Lower lobe of right lung (tissue), 2 donors: ENCODE measurements at regions not wholly inside any gene's neighbourhood (a gene's known extent, or its start where the extent isn't known, plus 50 kb on each side); places are given as distances from the start of the nearest gene placed in this dataset.

Experiments
- ATAC-seq, 2 donors: fragments of 200-7000 bp; cut with Tn5 transposase; one replicate each; pipeline ENCODE4 v1.9.1; 2020 to 2022; ENCODE audit warnings: mild to moderate bottlenecking in 2 of 2, moderate library complexity in 2 of 2
- DNase-seq: peaks from one replicate; pipeline ENCODE4 v3.0.0-alpha.2; 2020
- H3K27ac ChIP-seq: fragments of 200-600 bp; one replicate; pipeline ENCODE4 v1.8.0; 2022
- H3K27me3 ChIP-seq: fragments of 200-600 bp; one replicate; pipeline ENCODE4 v1.8.0; 2022; ENCODE audit warnings: low read depth
- H3K36me3 ChIP-seq: fragments of 200-600 bp; one replicate; pipeline ENCODE4 v1.8.0; 2022; ENCODE audit warnings: mild to moderate bottlenecking
- H3K4me1 ChIP-seq: fragments of 200-600 bp; one replicate; pipeline ENCODE4 v1.8.0; 2022
- H3K4me3 ChIP-seq: fragments of 200-600 bp; one replicate; pipeline ENCODE4 v1.8.0; 2022; ENCODE audit warnings: mild to moderate bottlenecking
- H3K9me3 ChIP-seq: fragments of 200-600 bp; one replicate; pipeline ENCODE4 v1.8.0; 2022
- CTCF ChIP-seq: fragments of 200-600 bp; IDR thresholded peaks from one replicate; pipeline ENCODE4 v1.8.0; 2022; ENCODE audit warnings: antibody characterized with exemption, mild to moderate bottlenecking
- intact Hi-C: fragments of 100-400 bp; cut with DNase I; formaldehyde crosslinking; loops from one replicate; pipeline ENCODE4 v1.11.0; 2022
- donor health status: DM: no; HTN: yes; CAD: no; lungs with severe emphysema.

DNA sequence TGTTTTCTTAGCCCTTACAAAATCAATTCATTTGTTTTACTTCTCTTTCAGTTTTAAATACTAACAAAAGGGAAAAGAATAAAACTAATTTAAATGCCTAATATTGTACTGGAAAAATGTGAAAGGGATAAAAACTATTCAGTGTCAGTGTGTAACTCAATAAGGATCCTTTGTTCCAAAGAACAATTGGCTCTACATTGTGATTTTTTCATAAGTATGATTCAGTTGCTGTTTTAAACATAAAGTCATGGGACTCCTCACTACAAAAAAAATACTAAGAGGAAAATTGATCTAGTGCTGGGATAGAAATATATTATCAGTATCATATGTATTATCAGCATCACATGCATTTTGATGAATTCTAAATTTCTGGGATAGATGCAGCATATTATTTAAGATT, 199.4 kb upstream of the TRAM1L1 start:
- no peak for ATAC-seq
- no peak overlapping the region for H3K27ac ChIP-seq
- no peak for TF ChIP-seq CTCF

GRCh38 chr4:117293784-117294183, 208.4 kb upstream of the TRAM1L1 start:
- ATAC-seq (no peak), DNase-seq (no peak)
- Histone ChIP-seq H3K4me3 (no peak overlapping the region), H3K4me1 (no peaks in the 10 kb centered on the region), H3K36me3 (no peaks in the 10 kb centered on the region), H3K9me3 (no peaks in the 10 kb centered on the region), H3K27ac (no peak overlapping the region), H3K27me3 (no peaks in the 10 kb centered on the region)
- intact Hi-C loops, result no loop called here
- no peak for TF ChIP-seq CTCF

More for the DNA sequence above, 199.4 kb upstream of the TRAM1L1 start:
- intact Hi-C loops, result no loop called here
- DNase-seq, result no peak
- Histone ChIP-seq H3K4me1 (no peaks in the 10 kb centered on the region), H3K9me3 (no peaks in the 10 kb centered on the region), H3K27me3 (no peaks in the 10 kb centered on the region), H3K4me3 (no peak overlapping the region), H3K36me3 (no peaks in the 10 kb centered on the region)

DNA sequence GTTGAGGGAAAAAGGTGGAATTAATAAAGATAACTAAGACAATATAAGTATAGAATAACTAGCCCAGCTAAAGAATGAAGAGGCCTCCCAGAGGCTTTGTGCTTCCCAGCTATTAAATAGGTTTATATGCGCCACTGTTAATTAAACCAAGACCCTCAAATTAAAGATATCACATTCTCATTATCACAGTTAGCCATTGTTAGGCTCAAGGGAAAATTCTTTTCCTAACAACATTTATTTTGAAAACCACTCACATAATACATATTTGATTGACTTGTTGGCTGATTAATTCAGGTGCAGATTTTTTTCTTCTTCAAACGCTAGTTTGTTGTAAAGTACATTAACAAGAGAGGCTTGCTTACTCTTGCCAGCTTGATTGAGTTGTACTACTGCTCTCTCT, 216.8 kb upstream of the TRAM1L1 start:
- H3K9me3 ChIP-seq, result no peaks in the 10 kb centered on the region
- ATAC-seq (no peak), DNase-seq (no peak)
- no peak for TF ChIP-seq CTCF
- no peaks in the 10 kb centered on the region for H3K4me1 ChIP-seq
- H3K27ac ChIP-seq, result no peak overlapping the region
- H3K4me3 ChIP-seq, result no peak overlapping the region
- H3K27me3 ChIP-seq, result no peaks in the 10 kb centered on the region
- H3K36me3 ChIP-seq, result no peaks in the 10 kb centered on the region
- intact Hi-C loops, result no loop called here

DNA sequence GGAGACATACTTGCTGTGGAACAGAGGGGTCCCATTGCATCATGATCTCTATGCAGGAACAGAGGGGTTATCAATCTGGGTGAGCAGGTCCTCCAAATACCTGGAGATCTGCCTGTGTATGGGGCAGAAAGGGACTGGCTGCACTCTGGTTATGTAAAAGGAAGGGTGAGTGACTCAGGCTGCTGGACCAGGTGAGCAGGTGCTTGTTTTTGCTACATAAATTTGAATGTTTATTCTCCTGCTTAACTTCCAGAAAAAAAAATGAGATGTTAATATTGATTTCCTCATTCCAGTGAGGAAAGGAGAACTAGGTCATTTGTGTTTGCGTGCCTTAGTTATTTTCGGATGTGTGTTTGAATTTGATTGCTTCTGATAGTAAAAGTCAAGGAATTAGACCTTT, 225.8 kb upstream of the TRAM1L1 start:
- no peaks in the 10 kb centered on the region for H3K4me1 ChIP-seq
- no peak overlapping the region for H3K4me3 ChIP-seq
- H3K27ac ChIP-seq, result no peak overlapping the region
- H3K9me3 ChIP-seq, result no peaks in the 10 kb centered on the region
- no peaks in the 10 kb centered on the region for H3K36me3 ChIP-seq
- no peak for TF ChIP-seq CTCF
- no peaks in the 10 kb centered on the region for H3K27me3 ChIP-seq
- intact Hi-C loops, result no loop called here
- ATAC-seq (peak; percentile 35 to 50), DNase-seq (no peak)

GRCh38 chr4:117311989-117312388, 226.6 kb upstream of the TRAM1L1 start:
- intact Hi-C loops, result no loop called here
- DNase-seq (no peak), ATAC-seq (no peak)
- Histone ChIP-seq H3K4me1 (no peaks in the 10 kb centered on the region), H3K27me3 (no peaks in the 10 kb centered on the region), H3K27ac (no peak overlapping the region), H3K36me3 (no peaks in the 10 kb centered on the region), H3K4me3 (no peak overlapping the region), H3K9me3 (no peaks in the 10 kb centered on the region)
- TF ChIP-seq CTCF, result no peak

DNA sequence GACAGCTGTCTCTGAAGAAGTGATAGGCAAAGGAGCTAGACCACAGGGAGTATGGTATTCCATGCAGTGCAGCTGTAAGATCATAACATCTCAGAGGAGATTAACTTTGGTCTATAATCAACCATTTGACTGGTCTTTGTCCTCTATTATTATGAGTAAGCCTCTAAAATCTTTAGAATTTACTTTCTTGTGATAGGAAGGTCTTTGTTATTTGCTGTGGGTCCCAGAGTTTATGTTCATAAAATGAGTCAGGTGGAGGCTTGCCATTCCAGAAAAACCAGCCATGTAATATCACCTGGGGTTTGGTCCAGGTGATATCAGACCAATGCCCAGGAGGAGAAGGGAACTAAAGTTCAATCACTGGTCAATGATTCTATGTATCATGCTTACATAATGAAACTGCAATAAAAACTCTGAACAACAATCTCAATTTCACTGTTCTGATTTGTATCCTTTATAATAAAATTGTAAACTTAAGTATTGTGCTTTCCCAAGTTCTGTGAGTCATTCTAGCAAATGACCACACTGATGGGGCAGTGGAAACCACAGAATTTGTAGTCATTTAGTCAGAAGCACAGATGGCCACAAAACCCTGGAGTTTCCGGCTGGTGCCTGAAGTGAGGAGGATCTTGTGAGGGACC, 239.6 kb upstream of the TRAM1L1 start:
- H3K4me3 ChIP-seq, result no peak overlapping the region
- no peaks in the 10 kb centered on the region for H3K9me3 ChIP-seq
- no peak for TF ChIP-seq CTCF
- no peak overlapping the region for H3K27ac ChIP-seq
- ATAC-seq (no peak), DNase-seq (no peak)
- intact Hi-C loops, result no loop called here
- H3K27me3 ChIP-seq, result no peaks in the 10 kb centered on the region
- no peaks in the 10 kb centered on the region for H3K36me3 ChIP-seq
- H3K4me1 ChIP-seq, result no peaks in the 10 kb centered on the region
